Fibroblast of lung (primary cell): ENCODE measurements at regions not wholly inside any gene's neighbourhood (a gene's known extent, or its start where the extent isn't known, plus 50 kb on each side); places are given as distances from the start of the nearest gene placed in this dataset.

ENCODE experiments used
- CTCF ChIP-seq, 2 donors: IDR thresholded peaks in 1 of 2; conservative IDR thresholded peaks in 1 of 2; 1 replicate in 1 of 2; 2 replicates in 1 of 2; pipeline ENCODE4 v1.5.1; 2011 to 2012; ENCODE audit warnings: low read length in 2 of 2, control low read depth in 1 of 2, inconsistent platforms in 1 of 2, low read depth in 1 of 2, mild to moderate bottlenecking in 1 of 2
- EZH2 ChIP-seq: IDR thresholded peaks from 2 replicates; pipeline ENCODE4 v1.5.1; 2012; ENCODE audit warnings: low read length, control low read depth, mild to moderate bottlenecking; ENCODE audit errors: missing control alignments

GRCh38 chr5:66542711-66543110 is 53.5 kb upstream of the MAST4 start:
- TF ChIP-seq CTCF (conservative IDR thresholded peaks at IDR 0.05 in 1 of 2, IDR thresholded peaks at IDR 0.05 in 1 of 2; ENCODE audit: low read depth in 1 of 2, low read length in 2 of 2) = no peak
- no peak for TF ChIP-seq EZH2
